Neural crest cell (in vitro differentiated cells): ENCODE measurements at regions not wholly inside any gene's neighbourhood (a gene's known extent, or its start where the extent isn't known, plus 50 kb on each side); places are given as distances from the start of the nearest gene placed in this dataset.

Source experiments
- DNase-seq: peaks from one replicate; pipeline ENCODE4 v3.0.0; 2021; ENCODE audit warnings: low read depth, mixed read lengths, low spot score
- H3K27ac Mint-ChIP-seq: one replicate; pipeline ENCODE4 v1.8.0; 2021; ENCODE audit warnings: mild to moderate bottlenecking, mixed read lengths; ENCODE audit not compliant: unreplicated experiment
- H3K27me3 Mint-ChIP-seq: 2 replicates; pipeline ENCODE4 v1.8.0; 2021; ENCODE audit warnings: low read depth, mild to moderate bottlenecking, mixed read lengths
- H3K36me3 Mint-ChIP-seq: 2 replicates; pipeline ENCODE4 v1.8.0; 2021; ENCODE audit warnings: low read depth, mild to moderate bottlenecking, mixed read lengths
- H3K4me1 Mint-ChIP-seq: 2 replicates; pipeline ENCODE4 v1.8.0; 2021; ENCODE audit warnings: mixed read lengths
- H3K4me3 Mint-ChIP-seq: one replicate; pipeline ENCODE4 v1.8.0; 2021; ENCODE audit warnings: mild to moderate bottlenecking, mixed read lengths
- H3K9me3 Mint-ChIP-seq: 2 replicates; pipeline ENCODE4 v1.8.0; 2021; ENCODE audit warnings: mixed read lengths
- TF ChIP-seq, protein P1 (sequence below): fragments of 200-600 bp; sonication (generic); conservative IDR thresholded peaks from 2 replicates; pipeline ENCODE4 v1.5.0; 2021; ENCODE audit warnings: antibody characterized with exemption, mild to moderate bottlenecking

DNA sequence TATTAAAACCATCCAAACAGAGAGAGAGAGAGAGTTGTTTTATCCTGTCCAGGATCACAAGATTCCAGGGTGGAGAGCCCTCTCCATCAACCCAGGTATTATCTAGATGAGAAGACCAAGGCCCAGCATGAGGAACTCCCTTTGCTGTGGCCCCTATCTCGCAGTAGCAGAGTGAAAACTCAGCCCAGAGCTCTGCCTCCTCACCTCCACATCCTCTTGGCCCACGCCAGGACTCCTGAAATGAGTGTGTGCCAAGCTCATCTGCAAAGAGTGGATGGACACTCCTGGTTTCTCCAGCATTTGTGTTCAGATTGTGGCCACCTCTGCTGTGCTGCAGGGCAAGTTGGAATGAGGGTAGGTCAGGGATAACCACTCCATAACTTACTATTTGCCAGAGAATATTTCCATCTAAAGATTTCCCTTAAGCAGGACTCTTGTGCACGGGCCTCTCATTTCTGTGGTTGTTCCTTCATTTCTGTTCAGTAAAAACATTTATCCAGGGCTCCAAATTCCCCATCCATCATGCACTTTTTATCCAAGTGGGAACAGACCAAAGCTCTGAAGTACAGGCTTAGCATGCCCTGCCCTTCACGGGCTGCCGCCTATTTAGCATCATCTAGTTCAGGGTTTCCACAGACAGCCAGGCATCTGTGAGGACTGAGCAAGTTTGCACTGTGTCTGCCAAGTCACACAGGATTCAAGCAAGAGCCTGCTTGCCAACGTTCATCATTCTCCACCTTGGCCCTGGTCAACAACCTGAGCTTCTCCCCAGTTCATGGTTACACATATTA lies 583.2 kb upstream of the ID2 start:
- H3K4me1 Mint-ChIP-seq, result peaks cover 1% of the 10 kb centered on the region
- H3K9me3 Mint-ChIP-seq, result peaks cover 7% of the 10 kb centered on the region
- no peaks in the 10 kb centered on the region for H3K27me3 Mint-ChIP-seq
- H3K4me3 Mint-ChIP-seq, result no peak overlapping the region
- no peak overlapping the region for H3K27ac Mint-ChIP-seq
- no peaks in the 10 kb centered on the region for H3K36me3 Mint-ChIP-seq
- DNase-seq, result no peak
- TF ChIP-seq, protein P1, sequence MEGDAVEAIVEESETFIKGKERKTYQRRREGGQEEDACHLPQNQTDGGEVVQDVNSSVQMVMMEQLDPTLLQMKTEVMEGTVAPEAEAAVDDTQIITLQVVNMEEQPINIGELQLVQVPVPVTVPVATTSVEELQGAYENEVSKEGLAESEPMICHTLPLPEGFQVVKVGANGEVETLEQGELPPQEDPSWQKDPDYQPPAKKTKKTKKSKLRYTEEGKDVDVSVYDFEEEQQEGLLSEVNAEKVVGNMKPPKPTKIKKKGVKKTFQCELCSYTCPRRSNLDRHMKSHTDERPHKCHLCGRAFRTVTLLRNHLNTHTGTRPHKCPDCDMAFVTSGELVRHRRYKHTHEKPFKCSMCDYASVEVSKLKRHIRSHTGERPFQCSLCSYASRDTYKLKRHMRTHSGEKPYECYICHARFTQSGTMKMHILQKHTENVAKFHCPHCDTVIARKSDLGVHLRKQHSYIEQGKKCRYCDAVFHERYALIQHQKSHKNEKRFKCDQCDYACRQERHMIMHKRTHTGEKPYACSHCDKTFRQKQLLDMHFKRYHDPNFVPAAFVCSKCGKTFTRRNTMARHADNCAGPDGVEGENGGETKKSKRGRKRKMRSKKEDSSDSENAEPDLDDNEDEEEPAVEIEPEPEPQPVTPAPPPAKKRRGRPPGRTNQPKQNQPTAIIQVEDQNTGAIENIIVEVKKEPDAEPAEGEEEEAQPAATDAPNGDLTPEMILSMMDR, result no peak

DNA sequence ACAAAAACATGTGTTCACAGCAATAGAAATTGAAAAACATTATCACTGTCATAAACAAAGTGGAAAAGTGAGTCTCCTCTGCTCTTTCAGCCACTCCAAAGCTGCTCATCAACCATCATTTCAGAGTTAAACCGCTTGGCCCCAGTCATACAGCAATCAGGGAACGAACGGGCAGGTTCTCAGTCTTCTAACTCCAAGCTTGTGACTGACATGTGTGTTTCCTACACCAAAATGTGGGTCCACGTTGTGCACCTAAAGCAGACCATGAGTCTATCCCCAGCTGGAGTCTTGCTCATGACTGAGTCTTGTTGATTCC lies 582.6 kb upstream of the ID2 start:
- Mint-ChIP-seq H3K4me3 (no peak overlapping the region), H3K27ac (no peak overlapping the region), H3K27me3 (no peaks in the 10 kb centered on the region), H3K9me3 (peaks cover 7% of the 10 kb centered on the region), H3K4me1 (peaks cover 4% of the 10 kb centered on the region), H3K36me3 (no peaks in the 10 kb centered on the region)
- no peak for DNase-seq
- TF ChIP-seq, protein P1, result no peak

DNA sequence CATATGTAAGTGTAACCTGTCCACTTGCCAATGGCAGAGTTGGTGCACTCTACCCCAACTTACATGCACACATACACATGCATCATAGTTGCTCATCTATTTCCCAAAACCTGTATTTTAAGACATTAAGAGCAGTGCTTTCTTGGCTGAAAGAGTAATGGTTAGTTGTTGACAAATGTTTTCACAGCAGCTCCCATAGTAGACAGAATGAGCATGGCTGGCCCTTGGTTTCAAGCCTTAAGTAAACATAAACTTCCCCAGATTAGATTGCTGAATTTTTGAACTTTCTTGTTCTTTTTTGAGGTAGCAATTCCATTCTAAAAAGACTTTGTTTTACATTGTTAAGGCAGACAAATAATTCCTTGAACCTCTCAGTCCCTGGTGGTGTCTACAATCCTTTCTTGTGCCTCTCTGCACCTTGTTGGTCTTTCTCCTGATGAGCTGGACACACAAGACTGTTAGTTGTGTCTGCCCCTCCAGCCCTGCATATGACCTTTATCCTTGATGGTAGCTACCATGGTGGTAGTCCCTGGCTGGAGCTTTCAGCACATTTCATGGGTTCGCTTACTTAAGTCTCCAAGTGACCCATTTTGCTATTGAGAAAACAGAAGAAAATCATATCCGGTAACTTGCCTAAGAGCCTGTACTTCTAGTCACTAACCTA lies 580.1 kb upstream of the ID2 start:
- Mint-ChIP-seq H3K27ac (no peak overlapping the region), H3K4me3 (no peak overlapping the region), H3K36me3 (no peaks in the 10 kb centered on the region), H3K4me1 (peaks cover 4% of the 10 kb centered on the region), H3K9me3 (peaks cover 5% of the 10 kb centered on the region), H3K27me3 (no peaks in the 10 kb centered on the region)
- TF ChIP-seq, protein P1, result no peak
- DNase-seq, result no peak

DNA sequence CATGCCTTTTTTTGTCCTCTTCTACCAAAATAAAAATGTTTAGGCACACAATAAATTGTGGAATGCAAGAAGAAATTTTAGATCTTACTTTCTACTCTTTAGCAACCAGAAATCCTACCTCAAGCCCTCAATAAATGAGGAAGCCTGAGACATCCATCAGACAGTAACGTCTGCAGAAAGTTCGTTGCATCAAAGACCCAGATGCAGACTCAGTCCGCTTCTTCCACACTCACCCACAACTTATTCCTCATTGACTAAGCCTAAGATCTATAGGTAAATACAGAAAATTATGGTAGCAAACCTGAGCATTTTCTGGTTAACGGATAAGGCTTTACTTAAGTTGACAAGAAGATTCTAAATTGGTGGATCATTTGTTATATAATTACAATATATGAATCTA lies 579.4 kb upstream of the ID2 start:
- Mint-ChIP-seq H3K9me3 (peaks cover 4% of the 10 kb centered on the region), H3K36me3 (no peaks in the 10 kb centered on the region), H3K4me1 (peaks cover 4% of the 10 kb centered on the region), H3K27ac (no peak overlapping the region), H3K4me3 (no peak overlapping the region), H3K27me3 (no peaks in the 10 kb centered on the region)
- TF ChIP-seq, protein P1, result no peak
- no peak for DNase-seq

DNA sequence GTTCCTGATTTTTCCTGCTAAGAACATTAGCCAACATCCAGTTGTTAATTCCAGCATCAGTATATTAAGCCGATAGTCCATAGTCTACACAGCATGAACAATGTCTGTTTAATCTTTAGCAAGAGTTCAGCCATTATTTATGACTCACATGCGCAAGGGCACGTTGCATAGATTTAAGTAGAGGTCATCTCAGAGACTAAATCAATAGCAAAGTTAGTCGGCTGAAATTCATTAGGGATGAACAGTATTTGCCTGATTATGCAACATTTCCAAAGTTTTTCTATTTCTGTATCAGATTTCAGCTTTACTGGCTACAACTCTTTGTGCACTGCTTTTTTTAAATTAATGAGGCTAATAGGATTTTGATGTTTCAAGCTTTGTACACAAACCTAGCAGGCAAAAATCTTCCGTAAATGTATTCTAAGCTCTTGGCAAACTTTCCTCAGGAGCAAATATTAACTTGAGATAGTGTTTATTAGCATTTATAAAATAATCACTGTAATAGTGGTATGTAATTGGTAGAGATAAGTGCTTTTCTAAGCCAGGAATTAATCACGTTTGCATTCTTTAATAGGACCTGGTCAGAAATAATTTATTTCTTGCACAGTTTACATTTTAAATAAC lies 578.7 kb upstream of the ID2 start:
- TF ChIP-seq, protein P1, result no peak
- Mint-ChIP-seq H3K27me3 (no peaks in the 10 kb centered on the region), H3K27ac (no peak overlapping the region), H3K36me3 (no peaks in the 10 kb centered on the region), H3K4me1 (peaks cover 4% of the 10 kb centered on the region), H3K4me3 (no peak overlapping the region), H3K9me3 (no peaks in the 10 kb centered on the region)
- DNase-seq, result no peak
